ENCODE measurements at regions not wholly inside any gene's neighbourhood (a gene's known extent, or its start where the extent isn't known, plus 50 kb on each side); places are given as distances from the start of the nearest gene placed in this dataset.

GRCh38 chr13:104487006-104487405 is 1420.8 kb upstream of the SLC10A2 start (continued):
- TF ChIP-seq ZNF462 (CRISPR knock-in tag; IDR thresholded peaks at IDR 0.05) (no peak), ZNF331 (CRISPR knock-in tag; IDR thresholded peaks at IDR 0.05; ENCODE audit: low read depth) (no peak), ZNF114 (CRISPR knock-in tag; IDR thresholded peaks at IDR 0.05) (no peak), POLR2AphosphoS5 (IDR thresholded peaks at IDR 0.05; ENCODE audit: low read depth) (no peak), ETS1 (IDR thresholded peaks at IDR 0.05) (no peak)

- Histone ChIP-seq H3K4me1 (ENCODE audit: insufficient read depth) (no peaks in the 10 kb centered on the region), H3K4me3 (no peak overlapping the region), H3K27me3 (ENCODE audit: insufficient read depth) (no peaks in the 10 kb centered on the region), H4K20me1 (replicated peaks; ENCODE audit: insufficient read depth) (no peaks in the 10 kb centered on the region), H3K4me2 (no peak overlapping the region), H3K27ac (ENCODE audit: low read depth) (no peak overlapping the region), H3K36me3 (ENCODE audit: insufficient read depth) (no peaks in the 10 kb centered on the region), H3K79me2 (replicated peaks; ENCODE audit: insufficient read depth) (no peaks in the 10 kb centered on the region), H3K9me2 (ENCODE audit: insufficient read depth) (no peaks in the 10 kb centered on the region), H3F3A (replicated peaks; ENCODE audit: low read depth) (no peaks in the 10 kb centered on the region), H2AFZ (peak overlapping the region; percentile 38; the same call in 1 of the 2 replicates)
- Mint-ChIP-seq H3K36me3 (ENCODE audit: low read depth) (no peaks in the 10 kb centered on the region), H3K4me3 (no peak overlapping the region), H3K9me3 (no peaks in the 10 kb centered on the region), H3K27ac (no peak overlapping the region), H3K27me3 (ENCODE audit: insufficient read depth, low read depth, poor library complexity) (no peaks in the 10 kb centered on the region), H3K4me1 (no peaks in the 10 kb centered on the region)
- no peak for ATAC-seq
- DNase-seq (ENCODE audit: low spot score) = no peak
- TF ChIP-seq ETS1 (IDR thresholded peaks at IDR 0.05) = no peak
- no peak for TF ChIP-seq EZH2phosphoT487 (IDR thresholded peaks at IDR 0.05; ENCODE audit: unreplicated experiment)
- no peak for TF ChIP-seq REST (IDR thresholded peaks at IDR 0.05; ENCODE audit: unreplicated experiment)
- TF ChIP-seq ZNF331 (CRISPR knock-in tag; IDR thresholded peaks at IDR 0.05; ENCODE audit: low read depth) = no peak
These were observed 1419.4 kb upstream of the SLC10A2 start for GRCh38 chr13:104485571-104485970.

Data from GM23338 (cell line).